HCT116 (cell line): ENCODE measurements at regions not wholly inside any gene's neighbourhood (a gene's known extent, or its start where the extent isn't known, plus 50 kb on each side); places are given as distances from the start of the nearest gene placed in this dataset.

Source experiments
- ATAC-seq: fragments of 200-7000 bp; cut with Tn5 transposase; 2 replicates; pipeline ENCODE4 v1.9.1; 2020; ENCODE audit warnings: mild to moderate bottlenecking, moderate library complexity
- BruUV-seq: library from RNA; stranded (reverse); fragments of 400-500 nt; replicated peaks from 2 replicates; lab custom pipeline; 2021; lab: Mats Ljungman, UMichigan
- CTCF ChIA-PET: fragments of 300-600 bp; sonication (Branson Sonifier 250); formaldehyde crosslinking; loops from one replicate; lab custom pipeline; 2021; ENCODE audit warnings: antibody characterized with exemption; lab: Charles Lee
- POLR2A ChIA-PET: fragments of 300-600, 350-600 bp; sonication (Branson Sonifier 250); formaldehyde crosslinking; loops from one replicate; lab custom pipeline; 2021; ENCODE audit warnings: antibody characterized with exemption; lab: Charles Lee
- RAD21 ChIA-PET, 2 experiments: fragments of 300-600 bp; sonication (Branson Sonifier 250); formaldehyde crosslinking; loops; one replicate each; lab custom pipeline; 2023; ENCODE audit warnings: low total read pairs in 2 of 2; ENCODE audit not compliant: uncharacterized antibody in 2 of 2, unreplicated experiment in 2 of 2, low non-redundant PET in 1 of 2; lab: Charles Lee
- DNase-seq: peaks from one replicate; pipeline ENCODE4 v3.0.0-alpha.2; 2010; ENCODE audit warnings: low read depth, low spot score
- H2AFZ ChIP-seq: fragments of 200-600 bp; shearing (Covaris generic), sonication (generic); 2 replicates; pipeline ENCODE4 v1.6.1; 2017; ENCODE audit warnings: low read depth, mixed run types, mixed read lengths, antibody characterized with exemption, low read length; ENCODE audit not compliant: poor library complexity, severe bottlenecking
- H3K27ac ChIP-seq: 2 replicates; pipeline ENCODE4 v1.5.1; 2012; ENCODE audit warnings: low read depth, low read length
- H3K27me3 ChIP-seq: fragments of 200-600 bp; sonication (generic); 2 replicates; pipeline ENCODE4 v1.6.1; 2016; ENCODE audit warnings: mixed run types, low read length, mixed read lengths; ENCODE audit not compliant: insufficient read depth
- H3K36me3 ChIP-seq, 2 experiments: fragments of 200-500 bp in 1 of 2; fragments of 200-600 bp in 1 of 2; sonication (Bioruptor generic) in 1 of 2; sonication (generic) in 1 of 2; 2 replicates each; pipeline versions ENCODE4 v1.5.1 to v1.6.1; 2014 to 2016; ENCODE audit warnings: low read length in 2 of 2, inconsistent platforms in 1 of 2, mixed read lengths in 1 of 2, mixed run types in 1 of 2; ENCODE audit not compliant: insufficient read depth in 2 of 2, control insufficient read depth in 1 of 2
- H3K4me1 ChIP-seq, 2 experiments: fragments of 200-600 bp in 1 of 2; sonication (generic) in 1 of 2; 2 replicates each; pipeline versions ENCODE4 v1.5.1 to v1.6.1; 2012 to 2017; ENCODE audit warnings: low read length in 2 of 2, inconsistent platforms in 1 of 2, mild to moderate bottlenecking in 1 of 2, mixed read lengths in 1 of 2, mixed run types in 1 of 2, moderate library complexity in 1 of 2; ENCODE audit not compliant: insufficient read depth in 2 of 2, control insufficient read depth in 1 of 2
- H3K4me2 ChIP-seq: fragments of 200-600 bp; sonication (generic); 2 replicates; pipeline ENCODE4 v1.6.1; 2017; ENCODE audit warnings: mixed run types, low read length, mixed read lengths
- H3K4me3 ChIP-seq, 2 experiments: fragments of 200-600 bp in 1 of 2; sonication (generic) in 1 of 2; replicated peaks in 1 of 2; 2 replicates each; pipeline ENCODE4 v1.5.1; 2011 to 2016; ENCODE audit warnings: low read length in 2 of 2, control low read depth in 1 of 2, low read depth in 1 of 2, mild to moderate bottlenecking in 1 of 2, mixed read lengths in 1 of 2, mixed run types in 1 of 2
- H3K79me2 ChIP-seq: fragments of 200-600 bp; sonication (generic); 2 replicates; pipeline ENCODE4 v1.6.1; 2017; ENCODE audit warnings: mild to moderate bottlenecking, mixed run types, low read length, moderate library complexity, mixed read lengths; ENCODE audit not compliant: insufficient read depth
- H3K9ac ChIP-seq: fragments of 200-600 bp; sonication (generic); 2 replicates; pipeline ENCODE4 v1.6.1; 2016; ENCODE audit warnings: low read length, mixed read lengths
- H3K9me2 ChIP-seq: fragments of 200-600 bp; sonication (generic), shearing (Covaris generic); 2 replicates; pipeline ENCODE4 v1.6.1; 2017; ENCODE audit warnings: mixed run types, mild to moderate bottlenecking, moderate library complexity; ENCODE audit not compliant: insufficient read depth
- H3K9me3 ChIP-seq, 2 experiments: fragments of 200-500 bp in 1 of 2; fragments of 200-600 bp in 1 of 2; sonication (Bioruptor generic) in 1 of 2; sonication (generic) in 1 of 2; 2 replicates each; pipeline ENCODE4 v1.6.1; 2014 to 2017; ENCODE audit warnings: low read length in 2 of 2, mixed read lengths in 2 of 2, inconsistent platforms in 1 of 2, low read depth in 1 of 2, mild to moderate bottlenecking in 1 of 2, mixed run types in 1 of 2, moderate library complexity in 1 of 2; ENCODE audit not compliant: control insufficient read depth in 1 of 2, insufficient read depth in 1 of 2
- H4K20me1 ChIP-seq: fragments of 200-600 bp; sonication (generic), shearing (Covaris generic); 2 replicates; pipeline ENCODE4 v1.6.1; 2017; ENCODE audit warnings: mixed run types, mild to moderate bottlenecking, moderate library complexity; ENCODE audit not compliant: insufficient read depth
- ATF3 ChIP-seq: IDR thresholded peaks from 2 replicates; pipeline ENCODE4 v1.6.1; 2012
- CBX3 ChIP-seq: IDR thresholded peaks from 2 replicates; pipeline ENCODE4 v1.6.1; 2012; ENCODE audit warnings: low read depth
- CEBPB ChIP-seq: IDR thresholded peaks from 2 replicates; pipeline ENCODE4 v1.6.1; 2012; ENCODE audit warnings: low read depth
- CTCF ChIP-seq, 3 experiments: fragments of 200-600 bp in 1 of 3; sonication (generic) in 1 of 3; IDR thresholded peaks in 2 of 3; conservative IDR thresholded peaks in 1 of 3; 2 replicates each; pipeline ENCODE4 v1.5.1; 2012 to 2017; ENCODE audit warnings: low read depth in 2 of 3, low read length in 2 of 3, antibody characterized with exemption in 1 of 3, borderline replicate concordance in 1 of 3, control low read depth in 1 of 3, mild to moderate bottlenecking in 1 of 3, mixed read lengths in 1 of 3, mixed run types in 1 of 3, moderate library complexity in 1 of 3; ENCODE audit not compliant: insufficient read depth in 1 of 3
- EGR1 ChIP-seq: IDR thresholded peaks from 2 replicates; pipeline ENCODE4 v1.6.1; 2012; ENCODE audit warnings: low read depth
- ELF1 ChIP-seq: IDR thresholded peaks from 2 replicates; pipeline ENCODE4 v1.6.1; 2012; ENCODE audit warnings: low read depth, borderline replicate concordance
- EZH2 ChIP-seq: fragments of 200-600 bp; sonication (generic); IDR thresholded peaks from 2 replicates; pipeline ENCODE4 v1.6.1; 2017; ENCODE audit warnings: antibody characterized with exemption, mixed run types
- FOSL1 ChIP-seq: IDR thresholded peaks from 2 replicates; pipeline ENCODE4 v1.6.1; 2012; ENCODE audit warnings: low read depth
- JUND ChIP-seq: IDR thresholded peaks from 2 replicates; pipeline ENCODE4 v1.6.1; 2012
- POLR2A ChIP-seq: IDR thresholded peaks from 2 replicates; pipeline ENCODE4 v1.7.0; 2011; ENCODE audit warnings: borderline replicate concordance; ENCODE audit not compliant: insufficient read depth, insufficient read length; ENCODE audit errors: extremely low read depth
- POLR2AphosphoS5 ChIP-seq: IDR thresholded peaks from 2 replicates; pipeline ENCODE4 v1.6.1; 2011; ENCODE audit warnings: mild to moderate bottlenecking, low read depth, low read length, moderate library complexity
- SIN3A ChIP-seq: IDR thresholded peaks from 2 replicates; pipeline ENCODE4 v1.6.1; 2012; ENCODE audit warnings: low read depth
- SRF ChIP-seq: IDR thresholded peaks from 2 replicates; pipeline ENCODE4 v1.6.1; 2012; ENCODE audit warnings: low read depth
- TCF7L2 ChIP-seq: IDR thresholded peaks from 2 replicates; pipeline ENCODE4 v1.7.0; 2011; ENCODE audit warnings: borderline replicate concordance, inconsistent platforms; ENCODE audit not compliant: insufficient read depth, insufficient read length; ENCODE audit errors: extremely low read depth
- YY1 ChIP-seq: IDR thresholded peaks from 2 replicates; pipeline ENCODE4 v1.6.1; 2011; ENCODE audit warnings: low read length, low read depth, moderate library complexity, mild to moderate bottlenecking; ENCODE audit not compliant: insufficient replicate concordance; ENCODE audit errors: extremely low read depth
- ZBTB33 ChIP-seq: IDR thresholded peaks from 2 replicates; pipeline ENCODE4 v1.6.1; 2011; ENCODE audit warnings: mild to moderate bottlenecking, low read length, moderate library complexity; ENCODE audit not compliant: insufficient replicate concordance; ENCODE audit errors: extremely low read depth
- ZFX ChIP-seq: fragments of 450-650 bp; IDR thresholded peaks from 2 replicates; pipeline ENCODE4 v1.6.1; 2017
- ZNF274 ChIP-seq: fragments of 200-500 bp; sonication (Bioruptor generic); IDR thresholded peaks from 2 replicates; pipeline ENCODE4 v1.6.1; 2014; ENCODE audit warnings: mild to moderate bottlenecking, low read depth, low read length, inconsistent platforms
- intact Hi-C: fragments of 100-400 bp; cut with micrococcal nuclease; formaldehyde crosslinking; loops from 2 replicates; pipeline ENCODE4 v1.10.0; 2022
- TF ChIP-seq, protein P1 (sequence below): IDR thresholded peaks from 2 replicates; pipeline ENCODE4 v1.6.1; 2012; ENCODE audit warnings: low read depth
- TF ChIP-seq, protein P2 (sequence below): IDR thresholded peaks from 2 replicates; pipeline ENCODE4 v1.6.1; 2012

DNA sequence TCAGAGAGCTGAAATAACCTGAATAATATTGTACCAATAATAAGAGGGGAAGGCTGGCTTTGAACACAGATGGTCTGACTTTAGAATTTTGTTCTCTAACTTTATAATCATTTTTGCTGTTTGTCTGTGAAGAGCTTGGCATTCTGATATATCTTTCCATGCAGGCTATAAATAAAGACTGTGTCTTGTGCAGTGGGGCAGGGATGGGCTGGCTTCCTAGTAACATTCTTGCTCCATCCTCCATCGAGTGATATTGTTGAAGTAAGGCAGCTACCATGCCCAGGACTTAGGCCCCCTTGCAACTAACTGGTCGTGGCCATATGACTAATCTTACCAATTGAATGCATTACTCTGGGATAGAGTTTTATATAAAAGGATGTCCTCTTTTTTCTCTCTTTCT is 234.7 kb upstream of the IRX3 start:
- no peaks in the 10 kb centered on the region for H3K36me3 ChIP-seq
- no peaks in the 10 kb centered on the region for H3K4me1 ChIP-seq
- ChIA-PET POLR2A (no interaction called here), CTCF (no interaction called here), RAD21 (no interaction called here)
- H3K9ac ChIP-seq, result no peak overlapping the region
- no peak overlapping the region for H3K27ac ChIP-seq
- H2AFZ ChIP-seq, result no peak overlapping the region
- H3K9me2 ChIP-seq, result no peaks in the 10 kb centered on the region
- TF ChIP-seq ATF3 (no peak), ZBTB33 (no peak), SIN3A (no peak), CEBPB (no peak), SRF (no peak), ZNF274 (no peak), JUND (no peak), CBX3 (no peak), EGR1 (no peak), POLR2A (no peak), FOSL1 (no peak), EZH2 (no peak), YY1 (no peak), ELF1 (no peak), TCF7L2 (no peak), CTCF (IDR thresholded peaks at IDR 0.05 in 2 of 3, conservative IDR thresholded peaks at IDR 0.05 in 1 of 3; ENCODE audit: borderline replicate concordance in 1 of 3, insufficient read depth in 1 of 3, low read depth in 2 of 3, low read length in 2 of 3) (no peak), POLR2AphosphoS5 (no peak), ZFX (no peak)
- TF ChIP-seq, protein P1, sequence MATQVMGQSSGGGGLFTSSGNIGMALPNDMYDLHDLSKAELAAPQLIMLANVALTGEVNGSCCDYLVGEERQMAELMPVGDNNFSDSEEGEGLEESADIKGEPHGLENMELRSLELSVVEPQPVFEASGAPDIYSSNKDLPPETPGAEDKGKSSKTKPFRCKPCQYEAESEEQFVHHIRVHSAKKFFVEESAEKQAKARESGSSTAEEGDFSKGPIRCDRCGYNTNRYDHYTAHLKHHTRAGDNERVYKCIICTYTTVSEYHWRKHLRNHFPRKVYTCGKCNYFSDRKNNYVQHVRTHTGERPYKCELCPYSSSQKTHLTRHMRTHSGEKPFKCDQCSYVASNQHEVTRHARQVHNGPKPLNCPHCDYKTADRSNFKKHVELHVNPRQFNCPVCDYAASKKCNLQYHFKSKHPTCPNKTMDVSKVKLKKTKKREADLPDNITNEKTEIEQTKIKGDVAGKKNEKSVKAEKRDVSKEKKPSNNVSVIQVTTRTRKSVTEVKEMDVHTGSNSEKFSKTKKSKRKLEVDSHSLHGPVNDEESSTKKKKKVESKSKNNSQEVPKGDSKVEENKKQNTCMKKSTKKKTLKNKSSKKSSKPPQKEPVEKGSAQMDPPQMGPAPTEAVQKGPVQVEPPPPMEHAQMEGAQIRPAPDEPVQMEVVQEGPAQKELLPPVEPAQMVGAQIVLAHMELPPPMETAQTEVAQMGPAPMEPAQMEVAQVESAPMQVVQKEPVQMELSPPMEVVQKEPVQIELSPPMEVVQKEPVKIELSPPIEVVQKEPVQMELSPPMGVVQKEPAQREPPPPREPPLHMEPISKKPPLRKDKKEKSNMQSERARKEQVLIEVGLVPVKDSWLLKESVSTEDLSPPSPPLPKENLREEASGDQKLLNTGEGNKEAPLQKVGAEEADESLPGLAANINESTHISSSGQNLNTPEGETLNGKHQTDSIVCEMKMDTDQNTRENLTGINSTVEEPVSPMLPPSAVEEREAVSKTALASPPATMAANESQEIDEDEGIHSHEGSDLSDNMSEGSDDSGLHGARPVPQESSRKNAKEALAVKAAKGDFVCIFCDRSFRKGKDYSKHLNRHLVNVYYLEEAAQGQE, result no peak
- TF ChIP-seq, protein P2, sequence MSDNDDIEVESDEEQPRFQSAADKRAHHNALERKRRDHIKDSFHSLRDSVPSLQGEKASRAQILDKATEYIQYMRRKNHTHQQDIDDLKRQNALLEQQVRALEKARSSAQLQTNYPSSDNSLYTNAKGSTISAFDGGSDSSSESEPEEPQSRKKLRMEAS, result no peak
- no peak overlapping the region for H3K4me2 ChIP-seq
- intact Hi-C loops, result no loop called here
- ATAC-seq (no peak), DNase-seq (no peak)
- H4K20me1 ChIP-seq, result no peaks in the 10 kb centered on the region
- H3K79me2 ChIP-seq, result no peaks in the 10 kb centered on the region
- H3K4me3 ChIP-seq, result no peak overlapping the region
- H3K27me3 ChIP-seq, result peaks cover 3% of the 10 kb centered on the region
- BruUV-seq, result no TSS peak
- H3K9me3 ChIP-seq, result peaks cover 0 to 9% of the 10 kb centered on the region in 2 experiments; a peak in 2 of 4 replicates
